Activated CD4-positive, CD25-positive, alpha-beta regulatory T cell treated with anti-CD3 and anti-CD28 coated beads, Interleukin-2, amount 50 U/mL, for 24 hours (primary cell): ENCODE measurements at regions not wholly inside any gene's neighbourhood (a gene's known extent, or its start where the extent isn't known, plus 50 kb on each side); places are given as distances from the start of the nearest gene placed in this dataset.

Experiments
- ATAC-seq, 2 donors: fragments of 150-1000 bp; cut with Tn5 transposase; one replicate each; pipeline ENCODE4 v1.10.0; 2021; ENCODE audit warnings: mild to moderate bottlenecking in 1 of 2, moderate library complexity in 1 of 2

DNA sequence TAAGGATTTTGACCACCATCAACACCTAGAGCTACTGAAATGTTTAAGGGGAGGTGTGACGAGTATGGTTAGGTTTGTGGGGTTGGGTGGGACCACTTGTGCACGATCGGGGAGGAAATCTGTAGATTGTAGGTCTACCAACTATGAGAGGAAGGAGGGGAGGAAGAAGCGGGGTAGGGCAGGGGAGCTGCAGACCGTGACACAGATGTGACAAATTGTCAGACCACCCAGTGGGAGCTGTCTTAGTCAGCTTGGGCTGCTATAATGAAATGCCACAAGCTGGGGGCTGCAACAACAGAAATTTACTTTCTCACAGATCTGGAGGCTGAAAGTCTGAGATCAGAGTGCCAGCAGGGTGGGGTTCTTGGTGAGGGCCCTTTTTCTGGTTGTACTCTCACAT is 62.2 kb upstream of the ARGLU1 start:
- no peak for ATAC-seq

GRCh38 chr13:106628936-106629659 is 61.2 kb upstream of the ARGLU1 start:
- no peak for ATAC-seq

DNA sequence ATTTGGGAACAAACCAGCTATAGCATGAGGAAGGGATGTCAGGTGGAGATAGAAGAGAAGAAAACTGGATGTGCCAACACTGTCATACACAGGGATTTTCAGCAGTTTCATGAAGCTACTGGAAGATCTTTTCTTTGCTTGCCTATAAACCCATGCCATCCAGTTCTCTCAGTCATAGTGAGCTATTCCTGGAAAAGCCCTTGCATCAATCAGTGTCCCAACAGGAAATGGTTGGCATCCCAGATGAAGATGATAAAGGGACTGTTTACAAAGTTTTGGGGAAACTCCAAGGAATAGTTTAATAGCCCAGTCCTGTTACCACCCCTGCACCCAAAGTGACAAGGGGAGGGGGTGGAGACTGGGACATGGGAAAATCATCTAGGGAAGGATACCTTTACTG is 58.5 kb upstream of the ARGLU1 start:
- no peak for ATAC-seq

DNA sequence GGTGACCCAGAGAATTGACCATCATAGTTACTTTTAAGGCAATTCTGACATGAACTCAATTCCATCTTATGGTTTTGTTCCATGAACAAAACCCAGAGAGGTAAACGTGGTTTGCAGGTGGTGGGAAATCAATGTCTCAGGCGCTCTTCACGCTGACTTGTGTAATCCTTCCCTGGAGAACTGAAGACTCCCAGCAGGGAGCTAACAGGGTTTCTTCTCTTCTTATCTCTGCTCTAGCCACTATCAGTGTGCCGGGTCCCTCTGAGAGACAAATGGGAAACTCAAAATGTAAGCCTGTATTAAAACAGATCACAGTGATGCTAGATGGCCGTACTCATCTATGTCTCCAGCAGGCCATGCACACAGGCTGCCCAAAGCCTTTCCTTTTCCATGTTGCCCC is 57.6 kb upstream of the ARGLU1 start:
- no peak for ATAC-seq

DNA sequence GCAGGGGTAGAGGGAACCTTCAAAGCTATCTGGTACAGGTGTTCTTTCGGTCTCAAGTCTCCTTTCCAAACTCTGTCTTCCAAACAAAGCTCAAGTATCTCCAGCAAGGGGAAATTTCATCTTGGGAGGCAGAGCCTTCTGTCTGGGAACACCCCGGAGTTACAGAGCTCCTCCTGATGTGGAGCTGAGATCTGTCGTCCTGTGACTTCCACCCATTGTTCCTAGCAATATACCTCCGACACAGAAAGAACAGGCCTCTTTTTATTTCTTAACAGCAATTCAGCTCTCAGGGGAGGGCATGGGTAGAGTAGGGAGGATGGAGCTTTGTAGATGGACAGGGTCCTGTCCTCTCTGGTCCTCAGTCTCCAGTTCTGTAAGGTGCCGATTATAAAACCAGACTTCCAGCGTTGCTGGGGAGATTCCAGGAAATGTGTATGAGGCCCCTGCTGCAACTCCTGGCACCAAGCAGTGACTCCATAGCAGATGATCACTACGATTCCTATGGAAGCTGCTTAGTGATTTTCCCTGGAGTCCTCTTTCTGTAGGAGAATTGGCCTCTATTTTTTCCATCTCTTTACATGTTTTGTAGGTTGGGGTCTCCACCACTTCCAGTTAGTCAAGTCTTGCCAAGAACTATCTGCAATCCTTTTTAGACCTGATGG is 56.0 kb upstream of the ARGLU1 start:
- ATAC-seq: no peak

GRCh38 chr13:106621833-106622232 is 53.9 kb upstream of the ARGLU1 start:
- no peak for ATAC-seq

GRCh38 chr13:106619688-106620555 is 52.0 kb upstream of the ARGLU1 start:
- peak; percentile 53 to 55 for ATAC-seq
